Liver (tissue), 3 donors: ENCODE measurements at regions not wholly inside any gene's neighbourhood (a gene's known extent, or its start where the extent isn't known, plus 50 kb on each side); places are given as distances from the start of the nearest gene placed in this dataset.

Source experiments
- CTCF ChIP-seq: fragments of 150-350 bp; IDR thresholded peaks from 2 replicates; pipeline ENCODE4 v1.5.1; 2017; ENCODE audit warnings: improper control_type of control experiment, low read depth, low read length; ENCODE audit not compliant: missing input control
- GABPA ChIP-seq, 2 donors: IDR thresholded peaks in 1 of 2; conservative IDR thresholded peaks in 1 of 2; 2 replicates each; pipeline ENCODE4 v1.6.1; 2016; ENCODE audit warnings: antibody characterized with exemption in 2 of 2, mild to moderate bottlenecking in 1 of 2, moderate library complexity in 1 of 2
- JUND ChIP-seq, 2 donors: IDR thresholded peaks; 2 replicates each; pipeline ENCODE4 v1.6.1; 2016; ENCODE audit warnings: antibody characterized with exemption in 2 of 2
- NR2F2 ChIP-seq: IDR thresholded peaks from 2 replicates; pipeline ENCODE4 v1.6.1; 2016; ENCODE audit warnings: antibody characterized with exemption
- RXRA ChIP-seq, 2 donors: IDR thresholded peaks; 2 replicates each; pipeline ENCODE4 v1.6.1; 2017 to 2018; ENCODE audit warnings: antibody characterized with exemption in 2 of 2, mild to moderate bottlenecking in 1 of 2
- YY1 ChIP-seq: IDR thresholded peaks from 2 replicates; pipeline ENCODE4 v1.6.1; 2016; ENCODE audit warnings: antibody characterized with exemption, mild to moderate bottlenecking
- donor health status: healthy.
- donor health status: healthy.

GRCh38 chrX:125507119-125507518 lies 187.4 kb downstream of the TEX13C start:
- TF ChIP-seq RXRA (IDR thresholded peaks at IDR 0.05) (no peak), CTCF (no peak), GABPA (IDR thresholded peaks at IDR 0.05 in 1 of 2, conservative IDR thresholded peaks at IDR 0.05 in 1 of 2) (no peak), YY1 (no peak), NR2F2 (no peak), JUND (IDR thresholded peaks at IDR 0.05) (no peak)
